ENCODE measurements at regions not wholly inside any gene's neighbourhood (a gene's known extent, or its start where the extent isn't known, plus 50 kb on each side); places are given as distances from the start of the nearest gene placed in this dataset.
"Not testable (repeated sequence)": the region's sequence is repeated elsewhere in the genome, so short reads cannot be mapped to it uniquely, and the experiment has no call there.

GRCh38 chr6:67219346-67219745 is 1415.7 kb upstream of the ADGRB3 start:
- DNase-seq (ENCODE audit: low spot score): no peak

GRCh38 chr6:67212584-67212983 is 1422.5 kb upstream of the ADGRB3 start:
- no peak for DNase-seq (ENCODE audit: low spot score)

GRCh38 chr6:67210450-67210849 is 1424.6 kb upstream of the ADGRB3 start:
- peak; percentile 21 for DNase-seq (ENCODE audit: low spot score)

GRCh38 chr6:67201563-67201962 is 1433.5 kb upstream of the ADGRB3 start:
- no peak for DNase-seq (ENCODE audit: low spot score)

- no peak for DNase-seq (ENCODE audit: low spot score)
Observed at GRCh38 chr6:67200626-67201403, 1434.3 kb upstream of the ADGRB3 start.

- DNase-seq (ENCODE audit: low spot score): no peak
Observed at GRCh38 chr6:67199425-67199824, 1435.7 kb upstream of the ADGRB3 start.

- no peak for DNase-seq (ENCODE audit: low spot score)
Observed at GRCh38 chr6:67190733-67191132, 1444.3 kb upstream of the ADGRB3 start.

DNA sequence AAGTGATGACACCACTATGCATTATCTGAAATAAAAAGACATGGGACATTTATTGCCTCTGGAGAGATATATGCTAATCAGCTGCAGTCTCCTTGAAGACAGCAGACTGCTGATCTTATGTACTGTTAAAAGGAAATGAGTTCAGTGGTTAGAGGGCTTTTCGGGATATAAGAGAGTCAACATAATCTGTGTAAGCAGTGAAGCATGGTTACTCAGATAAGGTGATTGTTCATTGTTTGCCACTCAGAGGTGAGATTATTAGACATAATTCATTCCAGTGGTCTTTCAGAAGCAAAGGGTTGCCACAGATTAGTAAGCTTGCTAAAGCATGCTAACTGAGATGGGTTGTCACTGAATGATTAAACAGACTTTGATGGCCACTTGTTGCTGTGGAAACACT is 1450.7 kb upstream of the ADGRB3 start:
- no peak for DNase-seq (ENCODE audit: low spot score)

- DNase-seq (ENCODE audit: low spot score): no peak
Observed at GRCh38 chr6:67175101-67175500, 1460.0 kb upstream of the ADGRB3 start.

DNA sequence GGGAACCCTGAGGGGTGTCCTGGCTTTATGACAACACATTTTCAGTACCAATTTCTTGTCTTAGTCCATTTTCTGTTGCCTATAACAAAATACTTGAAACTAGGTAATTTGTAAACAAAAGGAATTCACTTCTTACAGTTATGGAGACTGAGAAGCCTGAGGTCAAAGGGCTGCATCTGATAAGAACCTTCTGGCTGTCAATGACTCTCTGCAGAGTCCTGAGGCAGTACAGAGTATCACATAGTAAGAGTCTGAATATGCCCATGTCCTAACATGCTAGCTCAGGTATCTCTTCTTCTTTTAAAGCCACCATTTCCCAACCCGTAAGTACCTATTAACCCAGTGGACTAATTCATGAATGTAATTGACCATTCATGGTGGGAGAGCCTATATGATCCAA is 1458.6 kb upstream of the EYS start:
- no peak for DNase-seq (ENCODE audit: low spot score)

GRCh38 chr6:67160820-67161219 is 1453.8 kb upstream of the EYS start:
- no peak for DNase-seq (ENCODE audit: low spot score)

- DNase-seq (ENCODE audit: low spot score): no peak
Observed at GRCh38 chr6:67141005-67141404, 1434.0 kb upstream of the EYS start.

- no peak for DNase-seq (ENCODE audit: low spot score)
Observed at GRCh38 chr6:67133973-67134372, 1426.9 kb upstream of the EYS start.

- no peak for DNase-seq (ENCODE audit: low spot score)
Observed at GRCh38 chr6:67131827-67132226, 1424.8 kb upstream of the EYS start.

DNA sequence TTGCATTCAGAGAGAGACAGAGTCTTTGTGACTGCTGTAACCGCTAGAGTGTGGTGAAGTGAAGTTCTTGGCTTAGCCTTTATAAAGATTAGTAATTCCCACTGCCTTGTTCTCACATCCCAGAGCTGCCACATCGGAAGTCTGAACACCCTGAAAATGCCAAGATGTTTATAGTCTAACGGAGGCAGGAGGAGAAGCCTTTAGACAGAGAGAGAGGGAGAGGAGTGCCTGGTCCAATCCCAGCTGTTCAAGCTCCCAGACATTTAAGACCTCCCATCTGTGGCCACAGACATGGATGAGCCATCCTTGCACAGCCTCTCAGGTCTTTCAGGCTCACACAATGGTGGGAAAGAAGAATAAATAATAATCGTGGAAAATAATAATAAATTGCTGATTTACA is 1422.8 kb upstream of the EYS start:
- DNase-seq (ENCODE audit: low spot score): no peak

GRCh38 chr6:67127041-67127440 is 1420.0 kb upstream of the EYS start:
- no peak for DNase-seq (ENCODE audit: low spot score)

DNA sequence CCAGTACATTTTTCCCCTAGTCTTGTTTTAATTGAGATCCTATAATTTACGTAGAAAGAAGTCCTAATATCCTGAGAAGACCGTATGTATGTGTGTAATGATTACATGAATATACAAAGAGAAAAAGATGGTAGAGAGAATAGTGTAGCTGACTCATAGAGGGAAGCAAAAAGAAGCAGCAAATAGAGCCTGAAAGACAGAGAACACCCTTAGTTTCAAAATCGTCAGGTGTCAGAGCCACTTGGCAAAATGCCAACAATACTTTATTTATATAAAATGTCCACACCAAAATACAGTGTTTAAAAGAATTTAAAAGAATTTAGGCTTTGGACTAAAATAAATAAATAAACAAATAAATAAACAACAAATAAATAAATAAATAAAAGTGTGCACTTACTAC is 1414.1 kb upstream of the EYS start:
- DNase-seq (ENCODE audit: low spot score): no peak

DNA sequence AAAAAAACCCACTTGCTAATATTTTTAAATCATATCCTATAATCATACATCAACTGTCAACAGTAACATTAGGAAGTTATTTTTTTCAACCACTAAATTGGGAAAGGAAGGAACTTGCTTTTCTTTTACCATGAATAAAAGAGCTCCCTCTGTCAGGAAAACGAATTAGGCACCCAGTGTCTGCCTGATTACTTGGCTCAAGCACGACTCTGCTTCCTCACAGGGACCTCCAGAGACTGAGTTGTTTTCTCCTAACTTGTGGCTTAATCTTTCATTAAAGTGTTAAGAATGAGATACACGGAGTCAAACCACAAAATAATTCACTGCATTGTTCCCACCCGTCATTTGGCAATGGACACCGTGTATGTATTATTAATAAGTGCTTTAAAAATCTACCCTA is 1405.1 kb upstream of the EYS start:
- no peak for DNase-seq (ENCODE audit: low spot score)

- DNase-seq (ENCODE audit: low spot score): no peak
Observed at GRCh38 chr6:67102743-67103142, 1395.7 kb upstream of the EYS start.

DNA sequence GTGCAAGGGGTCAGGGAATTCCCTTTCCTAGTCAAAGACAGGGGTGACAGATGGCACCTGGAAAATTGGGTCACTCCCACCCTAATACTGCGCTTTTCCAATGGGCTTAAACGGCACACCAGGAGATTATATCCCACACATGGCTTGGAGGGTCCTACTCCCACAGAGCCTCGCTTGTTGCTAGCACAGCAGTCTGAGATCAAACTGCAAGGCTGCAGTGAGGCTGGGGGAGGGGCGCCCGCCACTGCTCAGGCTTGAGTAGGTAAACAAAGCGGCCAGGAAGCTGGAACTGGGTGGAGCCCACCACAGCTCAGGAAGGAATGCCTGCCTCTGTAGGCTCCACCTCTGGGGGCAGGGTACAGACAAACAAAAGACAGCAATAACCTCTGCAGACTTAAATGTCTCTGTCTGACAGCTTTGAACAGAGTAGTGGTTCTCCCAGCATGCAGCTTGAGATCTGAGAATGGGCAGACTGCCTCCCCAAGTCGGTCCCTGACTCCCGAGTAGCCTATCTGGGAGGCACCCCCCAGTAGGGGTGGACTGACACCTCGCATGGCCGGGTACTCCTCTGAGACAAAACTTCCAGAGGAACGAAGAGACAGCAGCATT is 1388.7 kb upstream of the EYS start:
- not testable (repeated sequence) for DNase-seq (ENCODE audit: low spot score)

DNA sequence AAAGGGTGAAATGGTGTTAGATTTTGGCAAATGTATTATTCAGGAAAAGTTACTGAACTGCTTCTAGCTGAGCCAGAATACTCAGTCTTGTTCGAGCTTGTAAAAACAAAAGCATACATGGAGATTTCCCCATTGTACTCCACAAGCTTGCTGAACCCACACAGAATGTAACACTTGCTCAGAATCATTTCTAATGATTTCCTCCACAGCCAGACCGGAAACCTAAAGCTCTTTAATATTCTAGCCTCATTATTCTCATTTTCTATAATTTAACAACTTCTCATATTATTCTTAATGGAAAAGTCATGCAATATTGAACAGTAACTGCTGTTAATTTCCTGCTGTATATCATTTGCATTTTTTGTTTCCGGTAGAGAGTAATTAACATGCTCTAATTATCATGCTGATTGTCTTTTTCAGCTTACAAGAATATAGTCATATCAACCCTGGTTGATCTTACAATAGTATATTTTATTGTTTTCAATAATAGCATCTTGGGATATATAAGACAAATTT is 1387.5 kb upstream of the EYS start:
- no peak for DNase-seq (ENCODE audit: low spot score)

DNA sequence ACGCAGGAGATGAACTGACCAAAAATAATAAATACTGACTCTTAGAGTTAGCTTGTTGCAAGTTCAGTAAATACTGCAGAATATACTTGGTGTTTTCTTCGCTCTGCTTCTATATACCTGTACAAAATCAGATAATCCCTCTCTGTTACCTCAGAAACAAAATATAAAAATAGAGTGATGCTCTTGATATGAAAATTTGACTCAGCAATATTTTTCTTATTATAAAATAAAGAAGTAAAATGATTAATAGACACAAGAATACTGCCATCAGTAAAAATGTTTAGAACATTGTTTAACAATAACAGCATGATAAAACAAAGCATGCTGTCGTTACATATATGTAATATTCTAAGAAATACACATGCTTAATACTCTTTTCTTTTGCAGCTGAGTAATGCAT is 1366.9 kb upstream of the EYS start:
- DNase-seq (ENCODE audit: low spot score): no peak

DNA sequence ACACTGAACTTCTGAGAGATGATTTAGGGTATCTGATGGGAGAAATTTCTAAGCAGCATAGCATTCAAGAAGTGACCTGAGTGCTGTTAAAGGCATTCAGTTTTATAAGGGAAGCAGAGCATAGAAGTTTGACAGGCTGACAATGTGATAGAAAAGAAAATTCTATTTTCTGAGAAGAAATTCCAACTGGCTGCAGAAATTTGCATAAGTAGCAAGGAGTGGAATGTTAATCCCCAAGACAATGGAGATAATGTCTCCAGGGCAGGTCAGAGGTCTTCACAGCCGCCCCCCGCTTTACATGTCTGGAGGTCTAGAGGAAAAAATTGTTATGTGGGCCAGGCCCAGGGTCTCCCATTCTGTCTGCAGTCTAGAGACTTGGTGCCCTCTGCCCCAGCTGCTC is 1361.8 kb upstream of the EYS start:
- DNase-seq (ENCODE audit: low spot score): no peak

DNA sequence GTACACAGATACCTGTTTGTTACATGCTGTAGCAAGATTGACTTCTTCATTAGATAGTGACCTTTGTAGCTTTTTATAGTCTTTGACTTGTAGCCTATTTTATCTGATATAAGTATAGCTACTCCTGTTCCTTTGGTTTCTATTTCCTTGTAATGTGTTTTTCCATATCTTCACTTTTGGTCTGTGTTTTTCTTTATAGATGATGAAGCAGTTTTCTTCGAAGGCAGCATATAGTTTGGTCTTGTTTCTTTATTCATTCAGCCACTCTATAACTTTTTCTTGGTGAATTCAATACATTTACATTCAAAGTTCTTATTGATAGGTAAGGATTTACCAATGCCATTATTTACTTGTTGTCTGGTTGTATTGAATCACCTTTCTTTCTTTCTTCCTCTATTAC is 1357.3 kb upstream of the EYS start:
- no peak for DNase-seq (ENCODE audit: low spot score)
